Stimulated activated CD4-positive, alpha-beta T cell treated with anti-CD3 and anti-CD28 coated beads, TNF-alpha, amount 100 ng/mL, for 4 hours (primary cell): ENCODE measurements at regions not wholly inside any gene's neighbourhood (a gene's known extent, or its start where the extent isn't known, plus 50 kb on each side); places are given as distances from the start of the nearest gene placed in this dataset.
"Not testable (repeated sequence)": the region's sequence is repeated elsewhere in the genome, so short reads cannot be mapped to it uniquely, and the experiment has no call there.

Experiments
- DNase-seq, 3 experiments: peaks; one replicate each; pipeline ENCODE4 v3.0.0-alpha.2; 2020; ENCODE audit warnings: low read depth in 3 of 3

- not testable (repeated sequence) for DNase-seq
Measured at GRCh38 chr13:89460895-89461294, 1789.7 kb downstream of the SLITRK5 start.

DNA sequence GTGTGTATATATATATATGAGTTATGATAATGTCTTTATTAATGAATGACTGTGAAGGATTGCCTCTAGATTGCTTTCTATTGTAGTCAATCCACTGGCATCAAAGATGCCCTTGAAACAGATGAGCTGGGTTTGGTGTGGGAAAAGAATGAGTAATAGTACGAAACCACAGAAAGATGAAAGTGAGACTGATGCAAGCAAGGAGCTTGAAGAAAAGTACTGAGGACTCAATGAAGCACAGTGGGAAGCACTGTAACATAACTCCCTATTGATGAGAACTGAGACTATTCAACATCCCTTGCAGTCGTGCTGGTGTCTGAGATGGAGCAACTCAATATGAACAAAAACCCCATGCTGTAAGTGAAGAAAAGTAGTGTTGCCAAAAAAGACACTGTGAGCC is 1794.2 kb downstream of the SLITRK5 start:
- no peak for DNase-seq

DNA sequence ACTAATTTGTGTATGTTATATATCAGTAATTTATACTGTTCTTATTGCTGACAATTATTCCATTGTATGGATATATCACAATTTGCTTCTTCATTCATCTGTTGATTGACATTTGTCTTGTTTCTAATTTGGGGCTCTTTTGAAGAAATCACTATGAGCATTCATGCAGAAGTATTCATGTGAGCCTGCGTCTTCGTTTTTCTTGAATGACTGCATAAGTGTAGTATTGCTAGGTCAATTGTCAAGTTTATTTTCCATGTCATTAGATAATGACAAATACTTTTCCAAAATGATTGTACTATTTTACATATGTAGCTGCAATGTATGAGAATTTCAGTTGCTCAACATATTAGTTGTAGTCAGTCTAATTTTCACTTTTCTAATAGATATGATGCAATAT is 1796.9 kb downstream of the SLITRK5 start:
- DNase-seq = no peak

DNA sequence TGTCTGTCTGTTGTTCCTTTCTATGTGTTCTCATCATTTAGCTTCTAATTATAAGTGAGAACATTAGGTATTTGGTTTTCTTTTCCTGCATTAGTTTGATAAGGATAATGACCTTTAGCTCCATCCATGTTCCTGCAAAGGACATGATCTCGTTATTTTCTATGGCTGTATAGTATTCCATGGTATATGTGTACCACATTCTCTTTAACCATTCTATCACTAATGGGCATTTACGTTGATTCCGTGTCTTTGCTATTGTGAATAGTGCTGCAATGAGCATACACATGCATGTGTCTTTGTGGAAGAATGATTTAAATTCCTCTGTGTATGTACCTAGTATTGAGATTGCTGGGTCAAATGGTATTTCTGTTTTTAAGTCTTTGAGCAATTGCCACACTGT is 1799.7 kb downstream of the SLITRK5 start:
- DNase-seq = no peak

DNA sequence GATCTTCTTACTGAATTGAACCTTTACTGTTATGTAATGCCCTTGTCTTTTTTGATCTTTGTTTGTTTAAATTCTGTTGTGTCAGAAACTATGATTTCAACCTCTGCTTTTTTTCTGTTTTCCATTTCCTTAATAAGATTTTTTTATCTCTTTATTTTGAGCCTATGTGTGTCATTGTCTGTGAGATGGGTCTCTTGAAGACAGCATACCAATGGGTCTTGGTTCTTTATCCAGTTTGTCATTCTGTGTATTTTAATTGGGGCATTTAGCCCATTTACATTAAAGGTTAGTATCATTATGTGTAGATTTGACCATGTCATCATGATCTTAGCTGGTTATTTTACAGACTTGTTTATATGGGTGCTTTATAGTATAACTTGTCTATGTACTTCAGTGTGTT is 1803.3 kb downstream of the SLITRK5 start:
- DNase-seq = no peak

- no peak for DNase-seq
Measured at GRCh38 chr13:89486065-89486464, 1814.9 kb downstream of the SLITRK5 start.

- no peak for DNase-seq
Measured at GRCh38 chr13:89486709-89487108, 1815.5 kb downstream of the SLITRK5 start.

DNA sequence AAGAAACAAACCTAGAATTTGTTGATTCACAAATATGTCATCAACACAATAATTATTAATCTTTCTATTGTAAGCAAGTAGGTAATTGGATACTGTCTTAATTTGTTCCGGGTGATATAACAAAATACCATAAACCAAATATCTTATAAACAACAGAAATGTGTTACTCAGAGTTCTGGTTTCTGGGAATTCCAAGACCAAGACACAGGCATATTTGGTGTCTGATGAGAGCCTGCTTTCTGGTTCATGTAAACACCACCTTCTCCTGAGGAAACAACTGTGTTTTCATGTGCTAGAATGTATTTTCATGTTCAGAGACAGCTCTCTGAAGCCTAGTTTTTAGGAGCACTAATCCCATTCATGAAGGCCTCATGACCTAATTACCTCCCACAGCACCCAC is 1819.5 kb downstream of the SLITRK5 start:
- no peak for DNase-seq

DNA sequence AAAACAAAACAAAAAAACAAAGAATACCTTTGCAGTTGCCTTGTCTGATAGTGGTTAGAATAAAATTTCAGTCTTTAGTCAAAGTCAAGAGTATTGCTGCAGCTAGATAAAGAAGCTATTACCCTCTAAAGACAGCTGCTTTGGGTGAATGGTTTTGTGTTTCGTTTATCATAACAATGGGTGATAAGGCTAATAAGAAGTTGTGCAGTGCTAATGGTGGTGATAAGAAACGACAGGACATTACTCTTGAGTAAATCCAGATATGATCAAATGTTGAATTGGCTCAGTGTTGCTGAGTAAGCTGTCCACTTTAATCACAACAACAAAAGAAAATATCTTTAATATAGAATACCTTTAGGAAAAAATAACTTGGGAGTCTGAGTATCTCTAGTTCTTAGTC is 1825.3 kb downstream of the SLITRK5 start:
- no peak for DNase-seq

DNA sequence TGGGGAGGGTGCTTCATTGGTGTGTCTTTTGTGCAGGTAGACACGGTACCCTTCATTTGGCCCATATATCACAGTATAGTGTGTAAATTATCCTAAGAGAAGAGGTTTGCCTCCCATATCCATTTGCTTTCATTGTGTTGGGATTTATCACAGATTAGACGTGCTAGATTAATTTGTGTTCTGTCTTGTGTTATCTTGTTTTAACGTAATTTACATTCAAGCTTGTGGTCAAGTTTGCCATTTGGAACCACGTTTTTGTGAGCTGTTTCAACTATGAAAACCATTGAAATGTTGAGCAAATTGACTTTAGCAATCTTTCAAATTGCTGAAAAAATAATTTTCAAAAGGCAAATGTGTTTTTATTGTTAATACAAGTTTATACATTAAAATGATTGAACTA is 1826.5 kb downstream of the SLITRK5 start:
- no peak for DNase-seq

GRCh38 chr13:89502286-89502685 is 1831.1 kb downstream of the SLITRK5 start:
- DNase-seq = no peak

DNA sequence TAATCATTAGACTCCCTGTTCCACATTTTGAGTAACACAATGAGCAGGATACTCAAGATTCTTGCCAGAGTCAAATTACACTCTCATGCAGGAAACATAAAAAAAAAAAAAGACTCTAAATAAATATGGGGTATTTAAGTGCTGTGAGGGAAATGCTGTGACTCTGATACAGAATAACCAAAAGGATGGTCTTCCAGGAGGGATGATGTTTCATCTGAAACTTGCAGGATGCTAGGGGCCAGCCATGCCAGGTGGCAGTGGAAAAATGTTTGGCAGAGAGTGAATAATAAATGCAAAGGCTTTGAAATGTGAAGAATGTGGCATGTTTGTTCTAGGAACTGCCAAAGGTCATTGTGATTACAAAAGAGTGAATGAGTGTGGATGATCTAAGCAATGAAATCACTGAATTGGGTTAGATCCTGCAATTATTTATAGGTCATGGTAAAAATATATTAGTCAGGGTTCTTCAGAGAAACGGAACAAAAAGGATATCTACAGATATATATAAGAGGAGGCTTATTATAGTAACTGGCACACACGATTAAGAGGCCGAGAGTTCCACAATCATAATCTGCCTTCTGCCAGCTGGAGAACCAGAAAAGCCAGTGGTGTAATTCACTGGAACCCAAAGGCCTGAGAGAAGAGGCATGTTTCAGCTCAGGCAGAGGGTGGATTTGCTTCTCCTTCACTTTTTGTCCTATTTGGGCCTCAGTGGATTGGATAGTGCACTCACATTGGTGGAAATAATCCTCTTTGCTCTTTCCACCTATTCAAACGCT is 1832.8 kb upstream of the MIR17HG start:
- no peak for DNase-seq

GRCh38 chr13:89515948-89516347 is 1831.5 kb upstream of the MIR17HG start:
- no peak for DNase-seq

DNA sequence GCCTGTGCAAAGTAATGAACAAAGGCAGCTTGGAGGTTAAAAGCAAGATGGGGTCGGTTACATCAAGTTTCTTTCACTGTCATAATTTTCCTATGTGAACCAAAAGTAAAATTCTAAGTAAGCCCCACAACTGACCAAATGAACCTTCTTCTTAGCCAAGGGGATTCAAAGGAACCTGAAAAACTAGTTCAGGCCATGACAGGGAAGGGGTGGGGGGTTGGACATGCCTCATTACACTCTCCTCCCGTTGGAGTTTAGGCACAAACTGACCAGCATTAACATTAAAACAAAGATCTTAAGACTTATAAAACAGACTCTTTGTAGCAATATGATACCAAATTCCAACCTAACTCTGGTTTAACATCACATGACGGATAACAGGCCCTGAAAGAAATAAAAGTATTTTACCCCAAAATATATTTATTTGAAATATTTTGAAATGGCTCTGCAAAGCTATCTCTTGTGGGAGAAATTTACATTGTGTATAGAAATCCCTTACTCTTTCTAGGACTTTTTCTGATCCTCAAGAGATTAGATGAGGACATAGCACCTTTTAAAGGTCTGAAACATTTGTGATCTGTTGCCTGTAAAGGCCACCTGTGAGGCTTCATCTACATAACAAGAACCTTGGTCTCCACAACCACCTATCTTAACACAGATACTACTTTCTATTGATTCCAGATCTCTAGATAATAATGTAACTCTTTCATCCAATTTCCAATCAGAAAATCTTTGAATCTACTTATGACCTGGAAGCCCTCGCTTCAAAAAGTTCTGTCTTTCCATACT is 1829.0 kb upstream of the MIR17HG start:
- no peak for DNase-seq

DNA sequence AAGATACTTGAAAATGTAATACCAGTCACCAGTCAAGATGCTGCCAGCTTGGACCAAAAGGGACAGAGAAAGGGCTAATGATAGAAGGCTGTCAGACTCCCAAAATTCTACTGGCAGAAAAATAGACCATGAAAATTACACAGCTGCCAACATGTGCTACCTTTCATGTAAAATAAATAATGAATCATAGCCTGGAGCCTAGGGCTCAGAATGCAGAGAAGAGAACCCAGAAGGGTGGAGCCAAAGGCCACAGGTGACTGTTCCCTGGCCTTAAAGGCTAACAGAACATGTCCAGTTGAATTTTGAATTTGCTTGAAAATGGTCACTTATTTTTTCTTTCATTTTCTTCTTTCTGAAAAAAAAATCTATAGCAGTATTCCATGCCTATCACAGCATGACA is 1827.0 kb upstream of the MIR17HG start:
- DNase-seq = no peak

DNA sequence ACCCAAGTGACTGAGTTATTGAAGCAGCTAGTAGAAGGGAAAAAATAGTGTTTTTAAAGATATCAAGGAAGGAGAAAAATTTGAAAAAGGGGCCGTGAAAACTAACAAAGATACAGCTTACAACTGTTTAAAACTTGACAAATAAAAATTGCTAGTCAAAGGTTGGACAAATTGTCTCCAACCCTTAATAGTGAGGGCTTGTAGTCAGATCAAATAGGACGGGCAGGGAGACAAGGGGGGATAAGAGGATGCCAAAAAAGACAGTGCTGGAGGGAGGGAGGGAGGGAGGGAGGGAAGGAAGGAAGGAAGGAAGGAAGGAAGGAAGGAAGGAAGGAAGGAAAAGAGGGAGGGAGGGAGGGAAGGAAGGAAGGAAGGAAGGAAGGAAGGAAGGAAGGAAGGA is 1825.8 kb upstream of the MIR17HG start:
- not testable (repeated sequence) for DNase-seq

- no peak for DNase-seq
Measured at GRCh38 chr13:89541091-89542030, 1806.1 kb upstream of the MIR17HG start.

DNA sequence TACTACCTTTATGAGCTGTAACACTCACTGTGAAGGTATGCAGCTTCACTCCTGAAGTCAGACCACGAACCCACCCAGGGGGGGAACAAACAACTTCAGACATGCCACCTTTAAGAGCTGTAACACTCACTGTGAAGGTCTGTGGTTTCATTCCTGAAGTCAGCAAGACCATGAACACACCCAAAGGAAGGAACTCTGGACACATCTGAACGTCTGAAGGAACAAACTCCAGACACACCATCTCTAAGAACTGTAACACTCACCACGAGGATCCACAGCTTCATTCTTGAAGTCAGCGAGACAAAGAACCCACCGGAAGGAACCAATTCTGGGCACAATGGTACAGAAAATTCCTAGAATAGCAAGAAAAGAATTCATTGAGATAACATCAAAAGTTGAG is 1796.5 kb upstream of the MIR17HG start:
- DNase-seq = no peak

- DNase-seq = no peak
Measured at GRCh38 chr13:89554801-89555200, 1792.7 kb upstream of the MIR17HG start.

DNA sequence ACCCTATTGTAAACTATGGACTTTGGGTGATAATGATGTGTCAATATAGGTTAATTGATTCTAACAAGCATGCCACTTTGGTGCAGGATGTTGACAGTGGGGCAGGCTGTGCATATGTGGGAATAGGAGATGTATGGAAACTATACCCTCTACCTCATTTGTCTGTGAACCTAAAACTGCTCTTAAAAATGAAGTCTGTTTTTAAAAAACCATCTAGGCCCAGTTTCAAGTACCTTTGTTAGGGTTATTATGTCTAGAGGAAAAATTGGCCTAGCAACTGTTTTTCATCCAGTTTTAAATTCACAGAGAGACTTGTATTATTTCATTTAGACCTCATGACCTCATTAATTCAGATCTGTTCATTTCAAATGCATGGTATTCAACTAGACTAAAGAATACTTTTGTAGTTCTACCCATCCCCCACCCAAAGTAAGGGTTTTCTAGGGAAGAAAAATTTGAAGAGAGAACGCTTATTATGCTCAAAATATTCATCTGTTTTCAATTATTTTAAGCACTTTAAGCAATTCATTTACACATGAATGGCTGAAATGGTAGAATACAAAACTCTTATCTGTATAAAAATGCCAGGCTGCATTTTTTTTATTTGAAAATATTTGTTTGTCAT is 1781.9 kb upstream of the MIR17HG start:
- DNase-seq = no peak

- no peak for DNase-seq
Measured at GRCh38 chr13:89567025-89567424, 1780.5 kb upstream of the MIR17HG start.

DNA sequence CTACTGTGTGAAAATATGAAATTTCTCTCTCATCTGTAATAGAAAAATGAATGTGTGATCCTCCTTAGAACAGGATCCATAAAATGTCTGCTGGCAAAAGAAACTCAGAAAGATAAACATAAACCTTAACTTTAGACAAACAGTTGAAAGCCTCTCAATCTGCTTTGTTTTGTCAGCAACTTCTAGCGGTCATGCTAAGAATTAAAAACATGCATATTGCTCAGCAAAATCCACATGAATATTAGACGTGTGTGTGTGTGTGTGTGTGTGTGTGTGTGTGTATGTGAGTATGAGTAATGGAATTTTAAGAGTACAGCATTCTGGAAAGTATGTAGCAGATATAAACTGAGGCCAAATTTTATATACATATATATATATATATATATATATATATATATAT is 1779.2 kb upstream of the MIR17HG start:
- no peak for DNase-seq
